Islet of Langerhans (tissue), 1 donor: ENCODE measurements at regions not wholly inside any gene's neighbourhood (a gene's known extent, or its start where the extent isn't known, plus 50 kb on each side); places are given as distances from the start of the nearest gene placed in this dataset.

Experiments used
- FAIRE-seq: peaks from one replicate; lab custom pipeline; 2011; peaks lifted over from hg19 to GRCh38; lab: Jason Lieb, UNC

DNA sequence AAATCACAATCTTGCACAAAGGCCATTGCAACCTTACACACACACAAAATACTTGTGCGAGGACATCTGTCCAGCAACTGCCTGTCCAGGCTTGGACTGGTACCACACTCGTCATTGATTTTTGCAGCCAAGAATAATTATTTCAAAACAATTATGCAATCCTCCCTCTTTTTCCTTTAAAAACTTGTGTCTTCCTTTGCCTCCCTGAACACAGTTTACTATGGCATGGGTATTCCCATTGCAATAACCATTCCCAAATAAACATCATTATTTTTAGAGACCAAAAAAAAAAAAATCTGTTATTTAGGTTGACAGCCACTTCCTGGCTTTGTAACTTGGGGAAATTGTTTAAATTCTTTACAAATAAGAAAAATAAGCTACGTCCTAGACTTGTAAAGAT is 54.0 kb downstream of the C11orf91 start:
- no peak for FAIRE-seq

DNA sequence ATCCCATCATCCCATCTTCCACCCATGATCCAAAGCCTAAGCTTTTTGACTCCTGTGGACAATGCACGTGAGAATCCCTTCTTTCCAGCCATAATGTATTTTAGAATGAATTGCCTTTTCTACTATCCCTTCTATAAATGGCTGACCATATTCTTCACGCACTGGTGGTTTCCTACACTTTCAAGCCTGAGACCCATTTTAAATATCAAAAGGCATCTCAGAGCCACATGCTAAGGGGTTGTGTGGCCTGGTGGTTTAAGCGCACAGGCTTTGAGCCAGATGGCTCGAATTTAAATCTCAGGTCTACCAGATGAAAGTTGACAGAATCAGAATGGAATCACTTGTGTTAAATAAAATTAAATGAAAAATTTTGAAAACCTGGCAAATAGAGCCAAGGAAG is 54.5 kb downstream of the C11orf91 start:
- no peak for FAIRE-seq

DNA sequence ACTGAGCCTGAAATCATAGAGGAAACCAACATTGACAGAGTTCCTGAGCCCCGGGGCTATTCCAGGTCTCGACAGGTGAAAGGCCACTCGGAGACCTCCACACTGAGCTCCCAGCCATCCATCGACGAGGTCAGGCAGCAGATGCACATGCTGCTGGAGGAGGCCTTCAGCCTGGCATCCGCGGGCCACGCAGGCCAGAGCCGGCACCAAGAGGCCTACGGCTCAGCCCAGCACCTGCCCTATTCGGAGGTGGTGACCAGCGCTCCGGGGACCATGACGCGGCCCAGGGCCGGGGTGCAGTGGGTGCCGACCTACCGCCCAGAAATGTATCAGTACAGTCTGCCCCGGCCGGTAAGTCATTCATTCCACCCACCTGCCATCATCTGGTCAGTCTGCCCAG is 54.9 kb downstream of the C11orf91 start:
- FAIRE-seq = no peak

DNA sequence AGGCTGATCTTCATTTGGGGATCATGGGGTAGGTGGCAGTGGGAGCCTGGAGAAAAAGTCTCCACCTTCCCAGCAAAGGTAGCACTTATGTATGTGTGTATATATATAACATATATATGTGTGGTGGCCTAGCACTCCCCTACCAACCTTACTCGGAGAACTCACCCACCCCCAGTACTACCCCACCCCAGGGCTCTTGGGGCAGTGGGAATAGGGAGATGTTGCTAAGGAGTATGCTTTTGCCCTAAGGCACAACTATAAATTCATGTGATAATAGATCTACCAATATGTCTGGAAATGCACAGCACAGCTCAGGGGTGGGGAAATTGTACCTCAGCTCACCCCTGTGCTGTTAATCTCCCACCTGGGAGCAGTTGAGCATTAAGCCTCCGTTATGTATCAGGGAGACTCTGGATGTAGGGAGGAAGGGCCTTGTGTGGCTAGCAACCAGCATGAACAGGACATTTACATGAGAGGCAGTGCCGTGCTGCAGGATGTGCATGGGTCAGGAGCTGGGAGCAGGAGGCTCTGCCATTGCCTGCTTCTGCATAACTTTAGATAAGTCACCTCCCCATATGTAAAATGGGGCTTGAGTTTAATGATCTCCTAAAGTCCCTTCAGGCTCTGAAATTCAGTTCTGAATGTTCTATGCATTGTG is 57.3 kb downstream of the C11orf91 start:
- no peak for FAIRE-seq

DNA sequence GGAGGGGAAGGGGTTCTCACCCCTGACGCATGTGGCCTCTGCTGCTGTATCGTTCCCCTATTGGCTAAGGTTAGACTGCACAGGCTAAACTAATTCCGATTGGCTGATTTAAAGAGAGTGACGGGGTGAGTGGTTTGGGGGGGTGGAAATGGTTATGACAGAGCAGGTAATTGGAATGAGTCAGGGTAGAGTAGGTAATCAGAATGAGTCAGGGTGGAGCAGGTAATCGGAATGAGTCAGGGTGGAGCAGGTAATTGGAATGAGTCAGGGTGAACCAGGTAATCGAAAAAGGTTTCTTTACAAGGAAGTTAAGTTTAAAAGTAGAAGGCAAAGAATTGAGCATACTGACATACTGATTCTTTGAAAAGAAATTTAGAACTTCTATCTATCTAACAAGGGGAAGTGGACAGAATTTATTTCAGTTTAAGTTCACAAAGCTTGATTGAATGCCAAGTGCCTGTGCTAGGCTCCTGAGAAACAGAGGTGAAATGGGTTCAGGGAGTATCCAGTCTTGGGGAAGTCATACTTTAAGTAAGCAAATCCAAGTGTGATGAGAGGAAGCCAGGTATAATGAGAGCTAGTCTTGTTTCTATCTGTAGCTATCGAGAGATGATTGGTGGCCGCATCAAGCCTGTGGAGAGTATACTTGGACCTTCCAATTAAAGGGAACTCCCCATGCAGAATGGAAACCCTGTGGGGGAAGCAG is 58.0 kb downstream of the C11orf91 start:
- no peak for FAIRE-seq

DNA sequence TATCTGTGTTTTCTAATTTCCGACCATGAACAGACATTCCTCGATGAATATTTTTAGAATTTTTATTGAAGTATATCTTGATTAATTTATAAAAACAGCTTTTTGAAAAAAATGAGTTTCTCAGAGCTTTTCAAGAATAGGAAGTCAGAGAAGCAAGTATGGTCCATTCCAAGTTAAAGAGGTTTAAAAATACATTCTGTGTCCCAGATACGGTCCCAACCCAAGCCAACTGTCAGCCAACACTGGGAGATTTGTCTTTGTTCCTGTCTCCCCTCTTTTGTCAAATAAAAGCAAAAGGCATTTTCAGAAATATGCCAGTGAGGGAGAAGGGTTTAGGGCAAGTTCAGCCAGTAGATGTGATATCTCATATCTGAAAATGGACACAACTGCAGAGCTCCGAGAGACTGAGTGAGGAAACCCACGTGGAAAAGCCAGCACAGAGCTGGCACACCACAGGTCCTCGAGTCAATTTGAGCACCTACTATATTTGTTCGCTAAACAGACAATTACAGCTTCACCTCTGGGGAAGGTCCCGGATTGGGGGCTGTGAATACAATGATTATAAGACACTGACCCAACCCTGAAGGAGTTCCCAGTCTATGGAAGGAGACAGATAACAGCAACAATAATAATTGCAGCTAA is 59.8 kb downstream of the C11orf91 start:
- no peak for FAIRE-seq

DNA sequence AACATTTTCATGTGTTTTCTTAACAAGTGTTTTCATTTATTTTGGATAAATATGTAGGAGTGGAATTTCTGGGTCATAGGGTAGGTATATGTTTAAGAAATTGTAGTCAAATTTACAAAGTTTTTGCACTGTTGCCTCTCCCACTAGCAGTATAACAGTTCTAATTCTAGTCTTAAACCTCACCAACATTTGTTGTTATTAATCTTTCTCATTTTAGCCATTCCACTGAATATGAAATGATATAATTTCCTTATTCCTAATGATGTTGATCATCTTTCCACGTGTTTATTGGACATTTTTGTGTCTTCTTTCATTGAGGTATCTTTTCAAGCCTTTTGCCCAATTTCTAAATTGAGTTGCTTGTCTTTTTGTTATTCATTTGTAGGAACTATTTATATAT is 62.0 kb downstream of the C11orf91 start:
- no peak for FAIRE-seq

DNA sequence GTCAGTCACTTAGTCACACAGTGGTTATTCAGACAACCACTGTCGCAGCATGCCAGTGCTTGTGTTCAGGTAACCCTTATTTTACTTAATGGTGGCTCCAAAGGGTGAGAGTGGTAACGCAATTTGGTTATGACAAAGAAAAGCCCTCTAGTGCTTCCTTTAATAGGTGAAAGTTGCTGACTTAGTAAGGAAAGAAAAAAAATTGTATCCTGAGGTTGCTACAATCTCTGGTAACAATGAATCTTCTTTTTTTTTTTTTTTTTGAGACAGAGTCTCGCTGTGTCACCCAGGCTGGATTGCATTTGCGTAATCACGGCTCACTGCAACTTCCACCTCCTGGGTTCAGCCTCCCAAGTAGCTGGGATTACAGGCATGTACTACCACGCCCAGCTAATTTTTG is 64.5 kb downstream of the C11orf91 start:
- FAIRE-seq = no peak

DNA sequence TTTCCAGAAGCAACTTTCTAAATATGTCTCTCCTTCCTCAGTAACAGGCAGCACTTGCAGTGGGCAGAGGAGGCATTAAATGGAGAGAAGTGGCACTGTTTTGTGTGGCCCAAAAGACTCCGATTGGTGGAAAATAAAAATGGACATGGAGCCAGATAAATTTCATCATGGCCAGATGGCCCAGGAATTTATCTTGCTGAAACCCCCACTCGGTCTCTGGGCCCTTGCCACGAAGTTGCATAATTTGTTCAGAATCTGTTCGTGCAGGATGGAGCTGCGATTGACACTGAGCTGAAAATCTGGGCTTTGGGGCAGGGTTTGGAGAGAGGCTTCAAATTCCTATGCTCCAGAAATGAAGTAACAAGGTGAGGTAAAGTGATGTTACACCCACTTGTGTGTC is 65.5 kb downstream of the C11orf91 start:
- no peak for FAIRE-seq

DNA sequence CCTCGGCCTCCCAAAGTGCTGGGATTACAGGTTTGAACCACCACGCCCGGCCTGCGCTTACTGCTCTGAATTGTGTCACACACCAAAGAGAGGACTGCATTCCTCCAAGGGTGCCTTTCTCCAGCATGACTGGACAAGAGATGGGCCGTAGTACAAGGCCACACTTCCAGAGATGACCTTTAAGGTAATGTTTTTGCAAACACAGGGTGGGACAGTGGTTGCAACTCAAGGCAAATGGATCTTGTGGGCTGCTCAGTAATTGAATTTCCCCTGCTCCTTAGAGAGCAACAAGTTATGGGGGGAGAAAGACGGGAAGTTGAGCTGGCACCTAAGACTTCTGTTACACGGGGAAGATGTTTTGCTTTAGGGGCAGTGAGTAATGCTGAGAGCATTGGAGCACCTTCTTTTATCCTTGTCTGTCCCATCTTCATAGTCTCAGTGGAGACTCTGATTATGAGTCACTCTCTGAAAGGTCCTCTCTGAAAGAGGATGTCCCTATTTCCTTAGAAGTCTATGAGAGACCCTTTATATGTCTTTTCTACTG is 66.3 kb downstream of the C11orf91 start:
- FAIRE-seq = no peak

DNA sequence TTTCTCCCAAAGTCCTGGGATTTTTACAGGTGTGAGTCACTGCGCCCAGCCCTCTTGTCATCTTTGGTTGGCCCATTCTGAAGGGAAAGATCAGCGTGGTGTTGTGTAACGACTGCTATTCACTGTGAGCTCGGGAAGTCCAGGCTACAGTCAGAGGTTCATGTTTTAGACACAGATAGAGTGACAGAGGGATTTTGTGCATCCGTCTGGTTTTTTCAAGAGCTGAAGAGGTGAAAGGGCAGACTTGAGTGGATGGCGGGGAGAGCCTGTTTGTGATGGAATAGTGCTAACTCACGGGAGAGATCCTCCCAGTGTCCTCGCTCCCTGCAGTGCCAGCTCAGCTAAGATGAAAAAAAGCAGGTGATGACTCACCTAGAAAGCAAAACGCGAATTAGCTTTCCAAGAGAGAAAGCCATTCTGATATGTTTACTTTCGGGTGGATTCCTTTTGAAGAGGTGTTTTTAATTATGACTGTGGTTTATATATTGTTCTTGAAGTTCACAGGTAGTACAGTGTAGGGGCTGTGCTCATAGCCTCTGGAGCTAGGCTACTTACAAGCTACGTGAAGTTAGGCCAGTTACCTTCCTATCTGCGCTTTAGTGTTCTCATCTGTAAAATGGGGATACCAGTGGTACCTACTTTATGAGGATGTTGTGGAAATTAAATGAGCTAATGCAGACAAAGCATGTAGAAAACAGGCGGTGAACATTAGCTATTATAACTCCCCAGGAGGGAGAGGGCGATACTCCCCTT is 67.2 kb downstream of the C11orf91 start:
- no peak for FAIRE-seq

DNA sequence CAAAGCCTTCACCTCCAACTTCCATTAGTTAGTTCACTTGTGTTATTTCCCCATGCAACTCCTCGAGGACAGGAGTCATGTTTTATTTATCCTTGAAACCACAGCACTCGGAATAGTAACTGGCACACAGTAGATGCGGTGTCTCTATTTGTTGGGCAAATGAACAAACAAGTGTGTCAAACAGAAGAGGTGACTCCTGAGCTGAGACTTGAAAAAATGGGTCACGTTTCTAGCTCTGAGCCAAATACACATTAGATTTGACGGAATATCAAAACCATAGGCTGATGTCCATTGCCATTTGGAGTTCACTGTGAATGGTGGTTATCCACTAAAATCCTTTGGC is 68.9 kb downstream of the C11orf91 start:
- FAIRE-seq = no peak

DNA sequence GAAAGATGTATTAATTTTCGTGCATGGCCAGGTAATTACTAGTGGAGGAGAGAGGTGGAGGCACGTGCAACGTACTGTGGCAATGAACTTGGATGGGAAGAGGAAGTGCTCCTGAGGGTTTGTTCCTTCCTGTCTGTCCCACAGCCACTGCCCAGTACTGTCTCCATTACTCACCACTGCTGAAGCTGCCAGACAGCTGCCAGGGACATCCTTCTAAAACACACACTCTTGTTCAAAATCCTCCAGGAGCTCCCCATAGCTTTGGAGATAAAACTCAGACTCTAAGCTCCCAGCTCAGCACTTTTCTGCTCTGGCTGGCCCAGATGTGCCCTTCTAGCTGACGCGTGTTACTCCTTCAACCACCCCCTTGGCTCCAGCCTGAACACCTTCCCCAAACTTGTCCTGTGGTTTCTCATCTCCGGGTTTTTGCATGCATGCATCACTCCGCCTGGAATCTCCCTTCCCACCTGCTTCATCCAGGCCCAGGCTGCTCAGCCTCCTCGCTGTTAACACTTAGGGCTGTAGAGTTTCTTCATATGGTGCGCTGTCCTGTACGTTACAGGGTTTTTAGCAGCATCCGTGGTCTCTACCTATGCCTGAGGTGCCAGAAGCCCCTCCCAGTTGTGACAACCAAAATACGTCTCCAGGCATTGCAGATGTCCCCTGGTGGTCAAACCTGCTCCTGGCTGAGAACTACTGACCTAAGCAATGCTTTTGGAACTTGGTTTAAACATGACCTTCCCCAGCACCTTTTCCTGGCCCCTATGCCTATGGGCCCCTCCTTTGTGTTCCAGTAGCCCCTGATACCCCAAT is 69.5 kb downstream of the C11orf91 start:
- no peak for FAIRE-seq

DNA sequence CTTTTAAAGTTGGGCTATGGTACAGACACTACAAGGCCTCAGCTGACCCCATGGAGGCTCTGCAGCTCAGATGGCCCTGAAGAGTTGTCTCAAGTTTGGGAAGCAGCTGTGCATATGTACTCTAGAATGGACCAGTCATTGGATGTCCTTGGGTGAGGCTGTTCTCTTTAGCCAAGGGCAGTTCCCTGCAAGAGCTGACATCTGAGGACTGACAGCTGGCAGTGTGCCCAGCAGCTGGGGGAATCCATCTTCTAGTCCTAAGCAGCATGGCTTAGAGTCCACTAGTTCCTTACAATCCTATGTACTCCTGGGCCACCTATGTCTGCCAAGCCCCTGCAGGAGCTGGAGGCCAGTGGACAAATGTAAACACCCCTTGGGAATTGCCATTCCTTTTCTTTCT is 76.5 kb downstream of the C11orf91 start:
- FAIRE-seq = no peak

DNA sequence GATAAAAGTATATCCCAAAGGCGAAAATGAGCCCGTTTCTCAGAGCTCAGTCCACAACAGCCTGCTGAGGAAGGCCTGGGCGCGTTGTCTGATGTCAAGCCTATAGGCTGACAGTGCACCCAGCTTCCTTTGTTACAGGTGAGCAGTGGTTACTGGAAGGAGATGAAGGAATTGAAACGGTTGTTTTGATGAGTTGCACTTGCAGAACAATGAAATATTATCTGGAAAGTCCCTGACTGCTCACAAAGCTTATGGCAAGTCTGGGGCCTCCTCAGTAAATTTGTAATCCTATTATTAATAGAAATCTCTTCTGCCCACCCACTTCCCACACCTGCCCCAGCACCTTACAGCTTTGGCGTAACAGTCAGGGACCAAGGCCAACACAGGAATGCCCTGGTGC is 77.8 kb downstream of the C11orf91 start:
- no peak for FAIRE-seq

DNA sequence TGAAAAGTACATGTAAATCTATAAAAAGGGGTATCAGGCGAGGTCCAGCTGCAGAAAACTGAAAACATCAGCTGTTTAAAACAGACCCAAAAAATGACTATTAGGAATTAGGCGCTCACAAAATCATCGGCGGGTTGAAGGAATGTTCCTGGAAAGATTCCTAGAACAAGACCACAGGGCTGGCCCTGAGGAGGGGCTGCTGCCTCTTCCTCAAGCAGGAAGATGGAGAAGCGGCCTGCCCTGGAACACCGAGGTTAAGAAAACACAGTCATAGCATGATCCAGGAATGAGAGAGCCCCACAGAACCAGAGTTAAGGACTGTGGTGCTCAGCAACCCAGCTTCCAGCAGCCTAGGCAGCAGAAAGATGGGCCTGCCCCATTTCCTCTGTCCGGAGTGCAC is 78.4 kb downstream of the C11orf91 start:
- no peak for FAIRE-seq

DNA sequence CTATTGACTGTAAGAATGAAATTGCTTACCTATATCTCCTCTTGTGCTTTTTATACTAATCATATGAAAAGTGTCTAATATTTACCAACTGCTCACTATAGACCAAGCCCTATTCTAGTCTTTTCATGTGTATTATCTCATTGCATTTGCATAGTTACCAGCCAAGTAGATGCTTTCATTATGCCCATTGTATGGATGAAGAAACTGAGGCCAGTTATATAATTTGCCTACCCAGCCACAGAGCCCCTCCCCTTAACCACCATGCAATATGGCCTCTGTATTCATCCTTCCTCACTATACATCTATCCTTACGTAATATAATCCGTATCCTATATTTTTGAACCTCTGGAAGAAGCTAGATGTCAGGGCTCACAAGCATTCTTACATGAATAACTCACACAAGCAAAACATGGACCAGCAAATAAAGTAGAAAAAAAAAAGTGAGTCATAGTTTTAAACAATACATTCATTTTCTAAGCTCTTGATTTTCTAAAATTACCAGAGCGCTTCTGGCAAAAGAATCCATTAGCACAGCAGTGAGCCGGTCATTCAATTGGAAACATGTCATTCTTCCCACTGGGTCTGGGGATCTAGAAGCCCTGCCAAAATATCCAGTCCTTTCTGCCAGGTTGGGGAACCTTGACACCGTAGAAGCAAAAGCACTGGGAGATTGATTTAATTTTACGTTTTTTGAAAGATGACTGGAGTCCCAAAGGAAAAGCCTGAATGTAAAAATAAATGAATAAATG is 80.0 kb downstream of the C11orf91 start:
- FAIRE-seq = no peak

DNA sequence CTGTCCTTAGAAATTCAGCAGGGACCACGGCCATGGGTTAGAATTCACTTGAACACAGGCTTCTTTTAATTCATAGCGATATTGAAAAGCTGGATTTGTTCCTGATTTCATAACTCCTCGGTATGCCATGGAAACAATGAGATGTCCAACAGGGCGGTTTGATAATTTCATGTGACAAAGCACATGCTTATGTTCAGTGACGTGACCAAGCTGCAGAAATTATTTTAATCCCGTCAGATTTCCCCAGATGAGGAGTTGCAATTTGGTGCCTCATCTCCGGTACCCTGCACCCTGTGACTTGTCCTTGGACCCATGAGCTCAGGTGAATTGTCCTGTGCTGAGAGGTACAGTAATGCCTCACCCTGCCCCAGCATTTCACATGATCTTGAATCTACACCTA is 81.7 kb downstream of the C11orf91 start:
- FAIRE-seq = no peak

DNA sequence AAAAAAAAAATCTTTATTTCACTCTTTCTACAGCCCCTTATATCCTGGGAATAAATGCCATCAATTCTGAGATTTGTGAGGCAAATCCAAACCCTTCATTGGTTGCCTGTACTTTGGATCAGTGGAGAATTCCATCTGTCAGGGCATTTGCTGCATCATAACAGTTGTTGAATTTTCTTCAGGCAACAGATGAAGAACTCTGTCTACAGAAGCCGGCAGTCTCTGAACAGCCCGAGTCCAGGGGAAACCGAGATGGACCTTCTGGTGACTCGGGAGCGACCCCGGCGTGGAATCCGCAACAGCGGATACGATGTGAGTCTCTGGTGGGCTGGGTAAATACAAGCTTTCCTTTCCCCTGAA is 82.3 kb downstream of the C11orf91 start:
- FAIRE-seq = no peak

DNA sequence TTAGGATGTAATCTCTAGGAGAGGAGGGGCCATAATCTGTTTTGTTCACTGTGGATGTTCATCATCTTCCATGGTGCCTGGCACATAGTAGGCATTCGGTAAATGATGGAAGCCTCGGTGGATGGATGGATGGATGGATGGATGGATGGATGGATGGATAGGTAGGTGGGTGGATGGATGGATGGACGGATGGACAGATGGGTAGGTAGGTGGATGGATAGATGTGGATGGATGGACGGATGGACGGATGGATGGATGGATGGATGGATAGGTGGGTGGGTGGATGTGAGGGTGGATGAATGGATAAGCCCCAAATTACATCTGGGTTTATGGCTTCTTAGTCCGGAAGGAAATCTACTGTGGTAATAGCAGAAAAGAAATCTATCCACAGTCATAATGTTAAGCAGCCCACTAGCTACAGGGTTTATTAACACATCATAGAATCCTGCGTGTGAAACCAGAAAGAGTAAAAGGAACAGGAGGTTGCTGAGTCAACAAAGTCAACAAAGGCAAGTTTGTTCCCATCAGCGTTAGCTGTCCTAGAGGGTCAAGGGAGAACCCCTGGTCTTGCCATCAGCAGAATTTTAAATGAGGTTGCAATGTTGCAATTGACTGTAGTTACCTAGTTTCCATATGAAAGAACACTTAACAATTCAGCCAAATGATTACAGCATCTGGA is 82.8 kb downstream of the C11orf91 start:
- no peak for FAIRE-seq

DNA sequence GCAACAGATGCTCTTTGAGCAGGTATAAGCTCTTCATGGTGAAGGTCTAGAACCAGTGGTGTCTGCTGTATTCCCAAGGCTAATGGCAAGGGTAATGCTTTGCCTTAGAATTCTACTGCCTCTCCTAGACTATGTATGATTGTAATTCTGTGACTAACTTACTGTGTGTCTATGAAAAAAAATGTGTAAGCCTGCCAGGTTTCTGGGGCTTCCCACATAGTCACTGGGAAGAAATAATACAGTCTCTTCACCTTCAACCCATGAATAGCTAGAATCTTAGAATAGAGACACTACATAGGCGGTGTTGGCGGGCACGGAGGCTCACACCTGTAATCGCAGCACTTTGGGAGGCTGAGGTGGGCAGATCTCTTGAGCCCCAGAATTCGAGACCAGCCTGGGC is 84.1 kb downstream of the C11orf91 start:
- FAIRE-seq = no peak
